Stimulated activated CD4-positive, alpha-beta T cell treated with anti-CD3 and anti-CD28 coated beads, Interleukin-2, amount 100 ng/mL, for 48 hours (primary cell): ENCODE measurements at regions not wholly inside any gene's neighbourhood (a gene's known extent, or its start where the extent isn't known, plus 50 kb on each side); places are given as distances from the start of the nearest gene placed in this dataset.

Experiments used
- DNase-seq, 2 donors: peaks; one replicate each; pipeline ENCODE4 v3.0.0-alpha.2; 2020

DNA sequence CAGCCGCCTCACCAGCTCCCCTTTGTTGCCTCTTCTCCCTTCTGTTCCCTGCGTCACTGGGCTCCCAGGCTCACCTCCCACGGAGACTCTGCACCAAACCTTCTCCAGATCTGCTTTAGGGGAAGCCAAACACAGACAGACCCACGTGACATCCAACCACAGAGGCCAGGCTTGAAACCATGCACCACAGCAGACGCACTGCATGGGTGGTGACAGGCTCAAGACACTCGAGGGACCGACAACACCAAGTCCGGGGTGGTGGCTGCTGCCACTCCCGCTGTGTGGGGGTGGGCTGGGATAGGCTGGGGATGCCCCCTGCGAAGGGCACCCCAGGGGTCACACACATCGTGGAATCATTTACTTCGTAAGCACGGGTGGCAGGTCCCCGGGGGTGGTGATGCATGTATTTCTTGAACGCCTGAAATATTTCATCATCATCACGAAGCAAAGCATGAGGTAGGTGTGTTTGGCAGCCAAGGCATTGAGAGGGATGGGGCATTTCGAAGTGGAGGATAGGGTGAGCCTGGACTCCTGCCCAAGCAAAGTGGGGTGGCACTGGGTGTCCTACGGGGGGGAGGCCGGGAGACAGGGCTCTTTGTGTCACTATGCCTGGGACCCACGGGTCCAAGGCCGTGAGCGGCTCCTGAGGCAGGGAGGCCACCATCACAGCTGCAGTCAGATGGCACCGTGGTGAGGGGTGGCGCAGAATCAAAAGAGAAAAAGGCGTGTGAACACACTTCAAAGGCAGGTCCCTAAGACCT is 66.8 kb upstream of the RFLNA start:
- DNase-seq, result no peak

DNA sequence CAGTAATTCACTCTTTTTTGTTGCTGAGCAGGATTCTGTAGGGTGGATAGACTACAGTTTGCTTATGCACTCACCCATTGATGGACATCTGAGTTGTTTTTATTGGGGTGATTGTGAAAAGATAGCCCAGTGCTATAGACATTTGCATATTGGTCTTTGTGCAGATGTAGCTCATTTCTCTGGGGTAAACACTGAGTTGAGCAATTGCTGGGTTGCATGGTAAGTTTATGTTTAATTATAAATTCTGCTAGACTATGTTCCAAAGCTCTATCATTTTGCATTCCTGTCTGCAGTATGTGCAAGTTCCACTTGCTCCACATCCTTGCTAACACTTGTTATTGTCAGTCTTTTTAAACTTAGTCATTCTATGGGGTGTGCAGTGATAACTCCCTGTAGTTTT is 65.4 kb upstream of the RFLNA start:
- no peak for DNase-seq

DNA sequence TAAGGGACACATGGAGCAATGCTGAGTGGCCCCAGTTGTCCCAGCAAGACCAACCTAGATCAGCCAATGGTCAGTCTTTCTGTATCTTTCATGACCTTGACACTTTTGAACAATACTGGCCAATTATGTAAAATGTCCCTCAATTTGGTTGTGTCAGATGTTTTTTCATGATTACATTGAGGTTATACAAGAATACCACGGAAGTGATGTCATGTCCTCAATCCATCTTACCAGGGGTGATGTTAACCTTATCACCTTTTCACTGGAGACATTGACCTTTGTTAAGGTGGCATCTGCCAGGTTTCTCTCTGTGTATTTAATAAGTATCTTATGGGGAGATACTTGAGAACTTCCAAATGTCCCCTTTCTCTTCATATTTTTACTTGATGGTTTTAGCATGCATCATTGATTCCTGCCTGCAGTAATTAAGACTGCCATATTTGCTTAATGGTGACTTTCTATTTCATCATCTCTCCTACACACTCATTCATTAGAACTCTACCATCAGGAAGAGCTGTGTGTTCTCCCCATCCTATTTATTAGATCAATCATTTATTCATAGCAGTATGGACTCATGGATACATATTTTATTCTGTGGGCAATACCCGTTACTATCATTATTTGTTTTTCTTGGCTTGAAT is 64.7 kb upstream of the RFLNA start:
- no peak for DNase-seq

DNA sequence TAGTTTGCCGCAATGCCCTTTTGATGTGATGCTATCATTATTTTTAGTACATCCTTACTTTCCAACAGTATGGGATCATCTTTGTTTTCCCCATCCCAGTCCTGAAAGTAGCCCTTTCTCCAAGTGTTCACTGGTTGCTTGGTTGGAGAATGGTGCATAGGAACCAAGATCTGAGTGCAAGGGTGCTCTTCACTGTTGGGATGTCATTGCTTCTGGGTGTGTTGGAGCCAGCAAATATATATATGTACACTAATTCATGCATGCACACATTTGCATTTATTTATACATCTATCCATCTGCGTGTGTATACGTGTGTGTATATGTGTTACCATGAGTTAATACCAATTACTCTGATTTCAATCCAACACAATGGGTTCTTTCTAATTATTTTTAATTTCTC is 64.1 kb upstream of the RFLNA start:
- DNase-seq, result no peak

DNA sequence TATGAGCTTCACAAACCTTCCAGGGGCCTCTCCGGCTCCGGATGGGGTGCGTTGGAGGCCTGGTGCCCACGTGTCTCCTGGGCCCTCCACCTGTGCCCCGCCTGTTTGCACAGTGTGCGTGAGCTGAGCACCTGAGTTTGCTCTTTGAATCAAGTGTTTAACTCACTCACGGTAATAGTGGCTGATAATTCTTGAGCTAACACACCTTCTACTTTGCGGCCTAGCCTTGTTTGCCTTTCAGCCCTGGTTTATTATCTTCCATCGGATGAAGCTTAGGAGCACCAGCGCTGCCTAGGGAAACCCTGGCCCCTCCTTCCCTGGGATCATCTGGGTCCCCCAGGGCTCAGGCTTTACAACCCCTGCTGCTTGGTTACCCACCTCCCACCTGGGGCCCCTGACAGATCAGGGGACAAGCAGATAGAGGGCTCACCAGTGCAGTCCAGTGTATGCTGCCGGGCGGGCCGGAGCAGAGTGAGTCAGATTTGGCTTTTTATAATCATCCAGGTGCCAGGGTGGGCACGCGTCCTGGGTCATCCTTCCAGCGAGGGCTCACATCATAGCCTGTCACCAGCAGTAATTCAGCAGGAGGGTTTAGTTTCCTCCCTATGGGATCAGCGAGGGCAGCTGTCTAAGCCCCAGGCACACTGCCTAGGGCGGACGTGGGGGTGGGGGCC is 62.8 kb upstream of the RFLNA start:
- no peak for DNase-seq

DNA sequence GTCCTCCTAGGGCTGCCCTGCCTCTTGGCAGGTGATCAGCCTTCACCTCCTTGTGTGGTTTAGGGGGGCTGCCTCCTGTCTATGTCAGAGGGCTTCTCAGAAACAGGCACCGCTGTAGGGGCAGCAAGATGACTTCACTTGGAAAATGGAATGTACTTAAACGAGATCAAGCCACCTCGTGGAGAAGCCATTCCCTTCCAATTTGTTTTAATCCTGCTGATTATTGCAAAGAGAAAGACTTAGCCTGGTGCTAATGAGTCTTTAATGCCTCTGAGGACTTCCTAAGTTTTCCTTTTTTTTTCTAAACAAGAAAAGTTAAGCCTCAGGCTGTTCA is 62.3 kb upstream of the RFLNA start:
- DNase-seq, result no peak

DNA sequence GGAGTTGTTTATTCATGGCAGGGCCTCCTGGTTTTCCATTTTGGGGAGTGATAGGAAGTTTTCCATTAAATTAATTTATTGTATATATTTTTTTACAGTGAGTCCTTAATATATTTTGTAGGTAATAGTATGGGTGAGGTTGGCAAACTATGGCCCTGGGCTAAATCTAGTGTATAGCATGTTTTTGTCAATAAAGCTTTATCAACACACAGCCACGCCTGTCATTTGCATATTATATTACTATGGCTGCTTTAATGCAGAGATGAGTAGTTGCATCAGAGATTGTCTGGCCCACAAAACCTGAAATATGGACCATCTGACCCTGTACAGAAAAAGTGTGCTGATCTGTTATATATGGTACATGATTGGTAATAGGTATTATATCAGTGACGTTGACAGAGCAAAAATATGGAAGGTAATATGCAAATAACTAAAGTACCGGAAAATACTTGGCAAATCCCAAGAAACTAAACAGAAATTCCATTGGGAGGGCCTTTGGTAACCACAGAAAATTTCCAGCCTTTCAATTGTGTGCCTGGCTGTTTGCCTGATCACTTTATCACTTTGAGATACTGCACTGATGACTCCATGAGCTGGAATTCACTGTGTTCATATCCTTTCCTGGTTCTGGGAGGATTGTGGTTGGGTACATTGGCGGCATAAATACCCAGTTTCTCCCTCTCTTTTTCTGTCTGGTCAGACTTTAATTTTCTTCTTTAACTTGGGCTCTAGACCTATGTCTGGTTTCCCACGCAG is 61.7 kb upstream of the RFLNA start:
- DNase-seq, result no peak

DNA sequence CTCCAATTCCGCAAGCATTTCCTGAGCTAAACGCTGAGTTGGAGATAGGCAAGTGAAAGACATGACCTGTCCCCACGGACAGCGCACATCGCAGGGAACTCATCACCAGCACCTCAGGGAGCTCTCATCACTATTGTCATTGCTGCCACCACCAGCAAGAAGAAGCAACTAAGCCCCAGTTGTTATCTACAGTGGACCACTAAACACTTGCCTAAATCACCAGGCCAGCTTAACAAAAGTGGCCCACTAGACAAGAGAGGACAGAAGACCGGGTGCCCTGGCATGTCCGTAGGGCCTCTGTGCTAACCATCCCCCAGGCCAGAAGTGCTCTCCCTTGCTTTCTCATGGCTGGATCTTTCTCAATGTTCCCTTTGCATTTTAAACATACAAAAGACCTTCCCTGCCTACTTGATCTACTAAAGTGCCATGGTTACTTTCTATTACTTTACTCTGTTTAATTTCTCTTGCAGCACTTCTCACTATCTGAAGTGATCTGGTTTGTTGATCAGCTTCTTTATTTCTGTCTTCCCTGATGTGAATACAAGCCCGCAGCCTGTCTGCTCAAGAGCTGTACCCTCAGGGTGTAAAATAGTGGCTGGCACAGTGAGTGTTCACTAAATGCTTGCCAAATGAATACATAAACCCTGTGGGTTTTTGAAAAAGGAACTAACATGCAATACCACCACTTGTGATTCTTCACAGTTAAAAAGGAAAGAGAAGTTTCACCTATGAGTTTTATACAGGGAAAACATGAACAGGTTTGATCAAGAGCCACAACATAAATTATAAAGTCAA is 60.9 kb upstream of the RFLNA start:
- DNase-seq, result no peak

DNA sequence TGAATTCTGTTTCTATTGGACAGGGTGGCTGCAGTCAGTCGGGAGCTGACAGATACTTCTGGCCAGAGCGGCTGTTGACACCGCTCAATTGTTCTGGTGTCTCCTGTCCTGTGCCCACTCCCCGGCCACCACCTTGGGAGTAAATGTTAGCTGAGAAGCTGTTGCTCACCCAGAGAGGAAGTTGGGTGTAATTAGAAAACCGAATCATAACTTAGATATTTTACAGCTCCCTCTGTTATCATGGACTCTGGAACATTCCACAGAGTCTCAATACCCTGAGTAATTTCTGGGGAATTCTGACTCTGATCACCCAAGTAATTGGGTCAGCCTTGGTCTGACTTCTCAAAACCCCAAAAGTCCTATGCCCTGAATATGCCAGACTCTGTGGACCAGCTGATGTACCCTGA is 58.3 kb upstream of the RFLNA start:
- no peak for DNase-seq

DNA sequence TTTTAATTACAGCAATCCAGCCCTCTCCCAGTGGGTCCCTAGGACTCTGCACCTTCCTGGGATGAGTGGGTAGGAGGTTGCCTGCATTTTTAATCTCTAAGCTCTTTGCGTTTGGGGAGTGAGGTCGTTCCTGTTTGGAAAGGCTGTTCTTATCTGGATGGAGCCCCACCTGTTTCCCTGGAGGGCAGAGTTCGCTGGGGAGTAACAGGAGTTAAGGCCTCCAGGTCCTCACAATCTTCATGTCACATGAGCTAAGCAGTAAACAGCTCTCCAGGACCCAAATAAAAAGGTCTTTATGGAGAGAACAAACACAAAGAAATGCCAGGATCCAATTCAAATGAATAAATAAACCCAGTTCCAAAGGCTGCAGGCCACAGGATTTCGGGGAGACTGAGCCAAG is 56.0 kb upstream of the RFLNA start:
- DNase-seq, result no peak

DNA sequence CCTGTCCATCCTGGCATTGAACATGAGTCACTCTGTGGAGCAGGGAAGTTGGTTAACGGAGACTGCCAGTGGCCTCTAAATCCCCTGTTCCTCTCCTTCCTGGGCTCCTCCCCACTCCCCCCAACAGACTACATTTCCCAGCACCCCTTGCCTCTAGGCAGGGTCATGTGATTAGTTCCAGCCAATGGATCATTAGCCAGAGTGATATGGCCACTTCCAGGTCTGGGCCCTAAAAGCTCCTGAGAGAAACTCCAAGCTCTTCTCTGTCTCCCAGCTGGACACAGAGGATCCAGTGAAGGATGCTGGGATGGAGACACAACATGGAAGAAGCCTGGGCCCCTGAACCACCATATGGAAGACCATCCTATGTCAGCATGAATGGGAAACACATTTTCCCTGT is 54.4 kb upstream of the RFLNA start:
- no peak for DNase-seq

DNA sequence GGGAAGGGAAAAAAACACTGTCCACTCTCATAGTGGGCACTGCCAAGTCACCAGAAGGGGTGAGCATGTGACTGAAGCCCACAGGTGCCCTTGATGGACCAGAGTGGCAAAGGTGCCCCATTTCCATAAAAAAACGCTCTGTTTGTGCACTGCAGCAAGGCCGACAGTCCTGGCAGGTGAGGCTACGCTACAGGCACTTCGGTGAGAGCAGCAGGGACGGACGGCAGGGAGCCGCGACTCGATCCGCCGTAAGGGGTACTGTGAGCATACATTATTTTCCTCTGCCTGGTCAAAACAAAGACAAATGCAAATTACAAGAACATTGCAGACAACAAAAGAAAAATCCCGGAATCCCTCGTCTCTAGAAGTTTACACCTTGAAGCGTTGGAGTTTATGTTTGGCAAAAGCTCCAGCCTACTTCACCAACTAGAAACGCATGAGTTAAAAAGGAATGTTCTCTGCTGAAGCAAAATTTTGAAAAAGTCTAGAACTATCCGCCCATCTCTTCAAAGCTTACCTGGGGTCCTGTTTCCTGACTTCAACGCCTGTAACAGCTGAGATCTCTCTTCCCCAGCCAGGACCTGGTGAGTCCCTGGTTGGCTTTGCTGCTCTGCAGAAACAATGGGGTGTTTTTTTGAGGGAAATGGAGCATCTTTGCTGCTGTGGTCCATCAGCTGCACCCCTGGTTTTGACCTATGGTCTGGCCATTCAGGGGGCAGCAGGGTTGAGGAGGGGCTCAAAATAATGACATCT is 52.9 kb upstream of the RFLNA start:
- no peak for DNase-seq

DNA sequence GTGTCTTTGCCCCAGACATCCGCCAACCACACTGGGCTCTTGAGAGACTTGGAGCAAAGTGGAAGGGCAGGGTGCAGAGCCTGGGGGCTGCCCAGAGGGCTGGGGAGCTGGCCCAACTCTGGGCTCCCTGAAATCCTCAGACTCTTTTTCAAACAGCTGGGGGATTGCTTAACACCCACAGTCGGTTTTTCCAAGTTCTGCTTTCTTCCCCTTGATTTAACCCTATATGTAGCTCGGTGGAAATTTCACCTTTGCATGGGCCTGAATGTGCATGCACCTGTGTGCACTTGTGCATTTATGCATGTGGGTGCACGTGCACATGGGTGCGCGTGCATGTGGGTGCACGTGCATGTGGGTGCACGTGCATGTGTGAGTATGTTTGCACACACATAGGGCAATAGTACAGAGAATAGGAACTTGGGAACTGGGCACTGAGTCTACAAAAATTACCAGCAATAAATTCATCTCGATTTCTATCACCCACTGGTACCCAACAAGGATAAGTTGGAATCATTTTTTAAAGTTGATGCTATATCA is 52.3 kb upstream of the RFLNA start:
- DNase-seq, result no peak

DNA sequence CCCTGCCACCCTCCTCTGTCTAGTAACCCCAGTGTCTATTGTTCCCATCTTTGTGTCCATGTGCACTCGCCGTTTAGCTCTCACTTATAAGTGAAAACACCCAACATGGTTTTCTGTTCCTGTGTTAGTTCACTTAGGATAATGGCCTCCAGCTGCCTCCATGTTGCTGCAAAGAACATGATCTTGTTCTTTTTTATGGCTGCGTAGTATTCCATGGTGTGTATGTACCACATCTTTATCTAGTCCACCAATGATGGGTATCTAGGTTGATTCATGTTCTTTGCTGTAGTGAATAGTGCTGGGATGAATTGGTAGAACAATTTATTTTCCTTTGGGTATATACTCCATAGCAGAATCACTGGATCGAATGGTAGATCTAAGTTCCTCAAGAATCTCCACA is 51.0 kb upstream of the RFLNA start:
- DNase-seq, result no peak
